SH-SY5Y (cell line): ENCODE measurements at regions not wholly inside any gene's neighbourhood (a gene's known extent, or its start where the extent isn't known, plus 50 kb on each side); places are given as distances from the start of the nearest gene placed in this dataset.

ENCODE experiments used
- GATA2 ChIP-seq: IDR thresholded peaks from 2 replicates; pipeline ENCODE4 v1.6.1; 2011; ENCODE audit warnings: mild to moderate bottlenecking, low read depth, low read length
- GATA3 ChIP-seq: IDR thresholded peaks from 2 replicates; pipeline ENCODE4 v1.6.1; 2011; ENCODE audit warnings: low read depth, mild to moderate bottlenecking, low read length, moderate library complexity

GRCh38 chr14:41392226-41392625 is 214.4 kb upstream of the LRFN5 start:
- no peak for TF ChIP-seq GATA2
- TF ChIP-seq GATA3 = no peak
